Astrocyte of the cerebellum (primary cell): ENCODE measurements at regions not wholly inside any gene's neighbourhood (a gene's known extent, or its start where the extent isn't known, plus 50 kb on each side); places are given as distances from the start of the nearest gene placed in this dataset.

Source experiments
- DNase-seq: peaks from one replicate; pipeline ENCODE4 v3.0.0-alpha.2; 2011; ENCODE audit warnings: low read depth
- H3K4me3 ChIP-seq: 2 replicates; pipeline ENCODE4 v1.5.1; 2011; ENCODE audit warnings: mild to moderate bottlenecking, low read depth, low read length, moderate library complexity
- in situ Hi-C: cut with HindIII; loops from 2 replicates; pipeline ENCODE4 v1.10.0; 2017; ENCODE audit warnings: low sequenced_read_pairs
- TF ChIP-seq, protein P1 (sequence below): IDR thresholded peaks from 2 replicates; pipeline ENCODE4 v1.5.1; 2012; ENCODE audit warnings: low read length, low read depth, moderate library complexity, mild to moderate bottlenecking; ENCODE audit errors: missing control alignments

DNA sequence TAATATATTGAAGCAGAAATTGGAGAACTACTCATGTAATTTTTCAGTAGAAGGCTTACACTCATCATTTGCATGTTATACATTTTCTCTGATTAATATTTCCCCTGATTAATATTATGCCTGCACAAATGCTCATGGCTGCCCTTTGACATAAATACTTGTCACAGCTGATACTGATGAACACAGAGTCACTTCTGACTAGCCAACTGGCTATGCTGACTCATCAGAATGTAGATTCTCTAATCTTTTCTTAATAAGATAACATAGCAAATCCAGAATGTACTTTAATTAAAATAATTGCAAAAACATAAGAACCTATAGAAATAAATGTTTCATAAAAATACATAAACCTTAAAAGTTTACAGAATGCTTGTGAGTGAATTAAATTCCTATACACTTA, 52.4 kb upstream of the C4orf54 start:
- in situ Hi-C loops: no loop called here
- no peak overlapping the region for H3K4me3 ChIP-seq

DNA sequence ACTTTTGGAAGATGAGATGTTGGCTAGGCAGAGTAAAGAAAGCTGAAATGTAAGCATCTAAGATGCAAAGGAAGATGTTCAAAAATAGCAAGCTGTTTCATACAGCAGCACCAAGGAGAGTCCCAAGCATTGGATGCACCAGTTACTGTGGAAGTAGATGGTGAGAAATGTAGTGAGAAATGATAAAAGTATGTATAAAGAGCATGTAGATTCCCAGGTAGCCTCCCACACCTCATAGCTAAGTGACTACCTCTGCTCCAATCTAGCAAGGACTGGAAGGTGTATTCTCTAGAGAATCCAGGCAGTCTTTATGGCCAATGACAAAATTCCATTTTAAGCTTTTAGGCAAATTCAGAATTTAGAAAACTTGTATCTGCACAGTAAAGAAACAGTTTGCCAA, 50.9 kb upstream of the C4orf54 start:
- no peak overlapping the region for H3K4me3 ChIP-seq
- TF ChIP-seq, protein P1, sequence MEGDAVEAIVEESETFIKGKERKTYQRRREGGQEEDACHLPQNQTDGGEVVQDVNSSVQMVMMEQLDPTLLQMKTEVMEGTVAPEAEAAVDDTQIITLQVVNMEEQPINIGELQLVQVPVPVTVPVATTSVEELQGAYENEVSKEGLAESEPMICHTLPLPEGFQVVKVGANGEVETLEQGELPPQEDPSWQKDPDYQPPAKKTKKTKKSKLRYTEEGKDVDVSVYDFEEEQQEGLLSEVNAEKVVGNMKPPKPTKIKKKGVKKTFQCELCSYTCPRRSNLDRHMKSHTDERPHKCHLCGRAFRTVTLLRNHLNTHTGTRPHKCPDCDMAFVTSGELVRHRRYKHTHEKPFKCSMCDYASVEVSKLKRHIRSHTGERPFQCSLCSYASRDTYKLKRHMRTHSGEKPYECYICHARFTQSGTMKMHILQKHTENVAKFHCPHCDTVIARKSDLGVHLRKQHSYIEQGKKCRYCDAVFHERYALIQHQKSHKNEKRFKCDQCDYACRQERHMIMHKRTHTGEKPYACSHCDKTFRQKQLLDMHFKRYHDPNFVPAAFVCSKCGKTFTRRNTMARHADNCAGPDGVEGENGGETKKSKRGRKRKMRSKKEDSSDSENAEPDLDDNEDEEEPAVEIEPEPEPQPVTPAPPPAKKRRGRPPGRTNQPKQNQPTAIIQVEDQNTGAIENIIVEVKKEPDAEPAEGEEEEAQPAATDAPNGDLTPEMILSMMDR: no peak
- in situ Hi-C loops: no loop called here
- DNase-seq: no peak

More for the DNA sequence above, 52.4 kb upstream of the C4orf54 start:
- TF ChIP-seq, protein P1: no peak
- DNase-seq: no peak
